Epidermal melanocyte (primary cell): ENCODE measurements at regions not wholly inside any gene's neighbourhood (a gene's known extent, or its start where the extent isn't known, plus 50 kb on each side); places are given as distances from the start of the nearest gene placed in this dataset.

ENCODE experiments used
- DNase-seq: peaks from one replicate; pipeline ENCODE4 v3.0.0; 2011; ENCODE audit warnings: low spot score; ENCODE audit not compliant: insufficient read length

DNA sequence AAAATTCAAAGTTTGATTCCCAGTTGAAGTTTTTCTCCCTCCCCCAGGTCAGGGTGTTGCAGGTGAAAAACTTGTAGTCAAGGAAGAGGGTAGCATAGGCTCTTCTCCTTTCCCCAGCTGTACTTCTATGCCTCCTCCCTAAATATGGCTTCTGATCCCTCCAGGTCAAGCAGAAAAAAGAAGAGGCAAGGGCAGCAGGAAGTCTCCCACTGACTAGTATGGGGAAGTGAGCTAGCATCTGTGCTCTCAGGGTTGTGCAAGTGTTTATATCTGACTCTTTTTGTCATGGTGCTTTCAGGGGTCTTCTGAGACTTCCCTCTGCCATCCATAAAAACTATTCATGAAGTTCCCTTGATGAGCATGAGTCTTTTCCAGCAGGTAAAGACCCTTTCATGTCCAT is 76.0 kb downstream of the ATPSCKMT start:
- no peak for DNase-seq

DNA sequence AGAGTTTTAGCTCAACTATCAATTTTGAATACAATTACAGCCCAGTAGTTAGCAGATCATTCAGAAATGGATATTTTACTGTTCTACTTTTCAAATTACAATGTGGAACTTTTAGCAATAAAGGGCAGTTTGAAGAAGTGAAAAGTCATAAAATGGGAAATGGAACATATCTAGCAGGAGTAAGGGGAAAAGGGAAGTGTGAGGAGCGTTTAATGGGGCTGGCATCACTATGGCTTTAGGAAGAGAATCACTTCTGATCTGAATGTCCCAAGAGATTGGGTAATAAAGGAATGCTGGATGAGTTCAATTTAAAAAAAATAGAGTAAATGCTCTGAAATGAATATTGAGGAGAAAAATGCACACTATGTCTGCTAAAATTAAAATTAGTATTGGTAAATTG is 77.4 kb downstream of the ATPSCKMT start:
- DNase-seq = no peak

DNA sequence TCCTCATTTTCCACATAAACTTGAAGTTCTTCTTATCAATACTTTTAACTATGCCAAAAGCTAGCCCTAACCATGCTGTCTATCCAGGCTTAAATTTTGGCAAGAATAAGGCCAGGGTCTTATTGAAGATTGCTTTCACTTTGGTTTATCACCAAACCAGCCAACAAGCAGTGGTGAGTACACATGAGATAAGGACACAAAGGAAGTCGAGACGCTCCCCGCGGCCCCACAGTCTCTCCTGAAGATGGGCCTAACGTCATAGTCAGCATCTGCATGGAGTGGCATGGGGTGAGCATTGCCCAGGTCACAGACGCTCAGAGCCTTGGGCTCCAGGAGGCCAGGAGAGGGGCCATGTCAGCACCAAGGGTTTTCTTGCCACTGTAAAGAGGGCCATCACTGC is 80.3 kb downstream of the ATPSCKMT start:
- no peak for DNase-seq

DNA sequence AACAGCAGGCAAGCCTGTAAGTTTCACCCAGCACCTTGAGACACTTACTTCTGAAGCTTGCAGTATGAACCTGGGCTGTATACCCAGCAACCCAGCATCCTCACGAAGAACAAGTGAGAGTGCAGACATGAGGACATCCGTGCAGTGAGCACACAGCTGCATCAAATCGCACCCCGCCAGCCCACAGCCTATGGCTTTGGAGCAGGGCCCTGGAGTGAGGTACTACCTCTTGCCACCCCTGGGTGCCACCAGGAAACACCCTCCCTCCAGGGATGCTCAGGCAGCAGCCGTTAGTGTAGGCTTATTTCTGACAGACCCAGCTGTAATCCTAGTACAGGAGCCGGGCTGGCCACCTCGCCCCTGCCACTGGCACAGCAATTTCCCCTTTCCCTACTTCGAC is 81.4 kb downstream of the ATPSCKMT start:
- no peak for DNase-seq

DNA sequence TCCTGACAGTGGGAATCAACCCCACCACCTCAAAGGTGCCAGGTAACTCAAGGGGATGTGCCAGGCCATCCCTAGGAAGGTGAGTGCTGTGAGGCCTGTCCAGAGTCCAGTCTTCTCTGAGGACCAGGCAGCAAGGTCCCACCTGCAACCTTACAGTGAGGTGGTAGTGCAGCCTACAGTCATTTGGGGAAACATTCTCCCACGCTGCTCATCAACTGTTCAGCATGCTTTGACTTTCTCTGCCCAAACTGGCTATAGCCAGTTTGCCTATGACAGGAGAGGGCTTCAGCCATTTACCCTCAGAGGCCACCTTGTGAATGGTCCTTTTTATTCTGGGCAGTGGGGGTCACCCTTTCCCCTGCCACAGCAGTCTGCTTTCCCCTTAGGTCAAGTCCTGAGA is 81.9 kb downstream of the ATPSCKMT start:
- DNase-seq = no peak

DNA sequence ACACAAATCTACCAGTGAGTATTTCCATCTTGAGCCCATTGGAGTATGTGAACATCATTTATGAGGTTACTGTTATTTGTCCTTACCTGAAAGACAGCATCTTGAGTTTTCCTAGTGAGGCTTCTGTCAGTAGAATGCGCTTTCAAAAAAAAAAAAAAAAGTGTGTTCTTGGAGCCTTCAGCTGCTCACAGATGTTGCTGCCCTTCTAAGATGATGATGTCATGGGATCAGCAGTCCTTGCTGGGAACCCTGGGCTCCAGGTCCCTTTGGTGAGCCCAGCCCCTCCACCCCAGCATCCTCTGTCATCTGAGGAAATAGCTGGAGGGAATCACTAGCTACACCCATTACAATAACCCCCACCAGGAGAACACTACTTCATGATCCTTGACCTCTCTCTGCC is 83.3 kb downstream of the ATPSCKMT start:
- no peak for DNase-seq

DNA sequence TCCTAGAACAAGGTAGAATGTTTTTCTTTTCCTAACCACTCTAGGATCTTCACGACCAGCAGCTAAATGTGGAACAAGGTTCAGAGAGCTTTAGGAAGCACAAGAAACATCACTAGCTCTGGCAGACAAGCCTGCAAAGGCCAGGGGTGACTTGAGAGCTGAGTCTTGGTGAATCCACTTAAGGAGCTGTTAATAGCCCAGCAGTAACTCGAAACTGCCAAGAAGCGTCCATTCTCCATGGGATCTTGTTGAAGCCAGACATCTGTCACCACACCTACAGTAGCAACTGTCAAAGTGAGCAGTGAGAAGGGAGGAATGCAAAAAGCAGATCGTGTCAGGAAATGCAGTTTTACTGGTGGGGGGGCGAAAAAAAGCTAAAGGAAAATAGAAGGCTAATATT is 87.2 kb downstream of the ATPSCKMT start:
- DNase-seq = no peak

DNA sequence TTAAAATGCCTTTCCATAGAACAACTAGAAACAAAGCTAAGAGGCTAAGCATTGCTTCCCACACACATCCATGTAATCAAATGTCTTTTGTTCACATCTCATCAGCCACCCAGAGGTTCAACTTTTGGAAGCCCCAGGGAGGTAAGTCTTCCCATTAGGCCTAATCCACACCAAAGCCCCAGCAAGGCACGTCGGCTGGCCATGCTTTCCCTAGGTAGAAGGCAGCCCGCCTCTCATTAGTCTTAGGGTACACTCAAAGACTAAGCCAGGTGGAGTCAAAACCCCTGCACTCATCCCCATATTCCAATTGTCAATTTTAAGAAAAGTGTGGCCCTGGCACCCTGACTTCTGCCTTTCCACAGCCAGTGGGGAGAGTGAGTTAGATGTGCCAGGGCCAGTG is 87.9 kb downstream of the ATPSCKMT start:
- DNase-seq = no peak

DNA sequence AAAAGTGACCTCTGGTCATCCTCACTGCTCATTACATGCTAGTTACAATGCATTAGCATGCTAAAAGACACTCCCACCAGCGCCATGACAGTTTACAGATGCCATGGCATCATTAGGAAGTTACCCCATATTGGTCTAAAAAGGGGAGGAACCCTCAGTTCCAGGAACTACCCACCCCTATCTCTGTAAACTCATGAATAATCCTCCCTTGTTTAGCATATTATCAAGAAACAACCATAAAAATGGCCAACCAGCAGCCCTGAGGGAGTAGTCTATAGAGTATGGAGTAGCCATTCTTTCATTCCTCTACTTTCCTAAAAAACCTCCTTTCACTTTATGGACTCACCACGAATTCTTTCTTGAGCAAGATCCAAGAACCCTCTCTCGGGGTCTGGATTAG is 89.4 kb downstream of the ATPSCKMT start:
- no peak for DNase-seq

DNA sequence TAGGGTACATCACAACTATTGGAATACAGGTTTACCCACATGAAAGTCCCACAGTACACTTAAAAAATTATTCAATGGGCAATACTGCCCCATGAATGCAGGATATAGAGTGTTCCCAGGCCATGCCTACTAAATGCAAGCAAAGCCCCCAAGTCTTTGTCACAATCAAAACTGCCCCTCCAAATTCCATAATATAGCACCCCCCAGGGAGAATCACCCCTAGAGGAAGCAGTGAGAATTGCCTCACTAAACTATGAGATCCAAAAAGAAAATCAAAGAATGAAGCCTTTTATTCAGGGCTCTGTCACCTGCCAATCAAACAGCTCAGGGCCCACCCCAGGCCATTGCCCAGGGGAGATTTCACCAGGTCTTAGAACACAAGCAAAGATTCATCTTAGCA is 90.8 kb downstream of the ATPSCKMT start:
- DNase-seq = no peak

DNA sequence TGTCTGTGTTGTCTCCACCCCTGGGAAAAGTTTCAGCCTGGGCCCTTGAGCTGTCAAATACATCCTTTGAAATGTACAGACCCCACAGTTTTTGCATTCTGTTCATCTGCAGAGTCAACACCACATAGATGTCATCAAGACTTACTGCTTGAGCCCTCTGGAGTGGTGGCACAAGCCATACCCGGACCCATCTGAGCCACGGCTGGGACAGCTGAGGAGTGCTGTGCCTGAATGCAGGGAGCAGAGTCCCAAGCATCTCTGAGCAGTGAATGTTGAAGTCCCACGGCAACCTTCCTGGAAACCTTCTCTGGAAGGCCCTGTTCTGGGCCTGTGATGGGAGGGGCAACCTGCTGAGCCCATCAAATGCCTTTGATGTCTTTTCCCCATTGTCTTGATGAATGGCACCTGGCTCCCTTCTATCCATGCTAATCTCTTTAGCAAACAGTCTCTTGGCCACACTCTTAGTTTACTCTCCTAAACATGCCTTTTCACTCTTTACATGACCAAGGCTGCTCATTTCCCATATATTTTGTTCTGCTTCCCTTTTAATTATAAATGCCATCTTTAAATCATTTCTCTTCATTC is 92.5 kb downstream of the ATPSCKMT start:
- no peak for DNase-seq

DNA sequence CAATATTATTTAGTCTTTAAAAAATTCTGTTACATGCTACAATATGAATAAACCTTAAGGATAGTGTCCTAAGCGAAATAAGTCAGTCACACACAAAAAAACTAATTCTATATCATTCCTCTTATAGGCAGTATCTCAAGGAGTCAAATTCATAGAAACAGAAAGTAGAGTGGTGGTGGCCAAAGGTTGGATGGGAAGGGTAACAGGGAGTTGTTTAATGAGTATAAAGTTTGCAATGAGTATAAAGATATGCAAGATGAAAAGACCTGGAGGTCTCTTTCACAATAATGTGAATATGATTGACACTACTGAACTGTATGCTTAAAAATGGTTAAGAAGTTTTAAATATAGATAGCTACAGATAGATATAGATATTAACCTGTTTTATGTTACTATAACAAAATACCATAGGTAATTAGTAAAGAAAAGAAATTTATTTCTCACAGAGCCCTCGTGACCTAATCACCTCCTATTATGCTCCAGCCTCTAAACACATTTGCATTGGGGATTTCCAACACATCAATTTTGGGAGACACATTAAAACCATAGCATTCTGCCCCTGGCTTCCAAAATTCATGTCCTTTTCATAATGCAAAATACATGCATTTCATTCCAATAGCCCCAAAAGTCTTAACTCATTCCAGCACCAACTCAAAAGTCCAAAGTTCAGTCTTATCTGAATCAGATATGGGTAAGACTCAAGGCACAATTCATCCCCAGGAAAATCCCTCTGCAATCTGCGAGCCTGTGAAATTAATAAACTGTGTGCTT is 93.6 kb downstream of the ATPSCKMT start:
- DNase-seq = no peak

DNA sequence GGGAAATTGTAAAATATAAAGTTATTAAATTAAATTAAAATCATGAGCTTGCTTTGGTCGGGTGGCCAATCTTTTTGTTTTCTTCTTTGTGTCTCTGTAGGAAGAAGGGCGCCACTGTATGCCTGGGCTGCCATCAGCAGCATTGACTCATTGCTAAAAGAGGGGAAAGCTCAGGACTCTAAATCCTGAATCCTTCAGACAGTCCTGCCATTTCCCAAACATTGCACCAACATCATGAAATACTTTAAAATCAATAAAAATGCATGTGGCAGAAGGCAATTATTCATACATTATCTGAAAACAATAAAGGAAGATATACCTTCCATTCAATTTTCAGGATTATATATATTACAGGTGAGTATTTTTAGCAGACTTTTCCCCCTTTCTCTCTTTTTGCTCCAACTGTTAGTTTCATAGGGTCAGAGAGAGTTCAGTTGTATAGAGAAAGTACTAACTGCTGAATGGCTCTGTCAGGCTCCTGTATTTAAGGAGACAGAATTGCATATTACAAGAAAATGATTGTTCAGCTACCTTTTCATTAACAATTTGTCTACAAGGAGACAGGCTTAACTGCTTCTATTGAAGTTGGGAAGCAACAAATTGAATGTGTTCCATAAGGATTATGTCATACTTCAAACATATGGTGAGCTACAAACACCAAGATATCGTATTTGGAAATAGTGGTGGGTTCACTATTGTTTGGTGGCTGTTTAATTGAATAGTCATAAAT is 95.7 kb downstream of the ATPSCKMT start:
- DNase-seq = no peak

DNA sequence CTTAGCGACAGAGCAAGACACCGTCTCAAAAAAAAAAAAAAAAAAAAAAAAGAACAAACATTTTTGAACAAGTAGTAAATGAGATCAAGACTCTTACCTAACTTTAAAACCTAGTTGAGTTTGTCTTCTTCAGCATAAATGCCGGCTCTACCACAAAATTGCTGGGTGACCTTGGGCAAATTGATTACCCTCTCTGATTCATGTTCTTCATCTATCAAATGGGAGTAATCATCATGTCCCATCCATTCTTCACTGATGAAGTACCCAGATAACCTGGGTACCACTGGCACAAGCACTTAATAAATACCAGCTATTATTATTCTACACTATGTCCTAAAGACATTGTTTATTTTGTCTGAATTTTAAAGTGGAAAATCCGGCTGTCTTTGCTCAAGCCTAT is 96.3 kb downstream of the ATPSCKMT start:
- no peak for DNase-seq

DNA sequence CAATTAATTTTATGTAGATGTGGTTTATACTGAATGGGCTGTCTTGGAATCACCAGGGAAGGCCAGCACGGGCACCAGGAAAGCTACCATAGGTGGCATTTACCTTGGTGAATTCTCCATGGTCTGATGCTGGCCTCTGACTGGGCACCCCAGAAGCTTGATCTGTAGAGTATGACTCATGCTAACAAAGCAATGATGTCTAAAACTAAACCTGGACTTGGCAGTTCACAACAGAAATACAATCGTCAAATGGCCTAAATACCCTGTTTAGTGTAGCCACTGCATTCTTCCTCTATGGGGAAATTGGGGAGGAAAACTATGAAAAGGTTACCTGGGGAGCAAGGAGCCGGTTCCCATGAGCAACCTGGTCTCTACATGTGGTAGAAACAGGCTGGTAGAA is 98.0 kb downstream of the ATPSCKMT start:
- DNase-seq = no peak

DNA sequence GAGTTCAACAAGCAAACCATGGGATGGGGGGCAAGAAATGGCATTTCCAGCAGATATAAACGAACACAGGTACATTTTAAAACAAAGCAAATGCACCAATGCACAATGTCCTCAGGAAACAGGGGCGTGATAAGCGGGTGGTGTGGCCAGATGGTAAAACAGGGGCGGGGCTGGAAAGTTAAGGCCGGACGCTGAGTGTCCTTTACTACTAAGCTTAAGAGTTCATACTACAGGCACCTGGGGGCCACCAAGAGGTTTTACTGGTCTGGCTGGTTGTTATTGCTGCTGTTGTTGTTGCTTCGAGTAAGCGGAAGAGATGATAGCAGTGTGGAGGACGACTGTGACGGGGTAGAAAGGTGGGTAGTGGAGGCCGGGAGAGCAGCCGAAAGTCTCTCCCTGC is 99.8 kb downstream of the ATPSCKMT start:
- DNase-seq = no peak

DNA sequence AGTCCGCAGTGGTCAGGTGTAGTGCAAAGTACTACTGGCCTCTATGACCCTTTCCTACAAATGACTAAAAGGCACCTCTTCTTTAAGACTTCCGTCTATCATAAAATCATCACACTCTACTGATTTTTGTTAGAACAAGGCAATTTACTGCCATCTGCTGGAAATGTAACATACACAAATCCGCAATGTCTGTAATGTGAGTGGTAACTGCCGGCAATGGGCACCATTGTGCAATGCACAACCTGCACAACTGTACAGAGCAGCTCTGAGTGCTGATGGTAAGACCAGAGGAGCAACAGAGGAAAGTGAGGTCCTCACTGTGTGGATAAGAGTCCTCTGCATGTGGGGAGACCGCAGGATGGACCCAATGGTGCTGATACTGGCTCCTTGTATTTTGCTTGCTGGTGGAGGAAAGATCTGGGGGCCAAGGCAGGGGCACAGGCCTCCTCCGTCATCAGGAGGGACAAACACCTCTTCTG is 103.7 kb downstream of the ATPSCKMT start:
- DNase-seq = no peak

DNA sequence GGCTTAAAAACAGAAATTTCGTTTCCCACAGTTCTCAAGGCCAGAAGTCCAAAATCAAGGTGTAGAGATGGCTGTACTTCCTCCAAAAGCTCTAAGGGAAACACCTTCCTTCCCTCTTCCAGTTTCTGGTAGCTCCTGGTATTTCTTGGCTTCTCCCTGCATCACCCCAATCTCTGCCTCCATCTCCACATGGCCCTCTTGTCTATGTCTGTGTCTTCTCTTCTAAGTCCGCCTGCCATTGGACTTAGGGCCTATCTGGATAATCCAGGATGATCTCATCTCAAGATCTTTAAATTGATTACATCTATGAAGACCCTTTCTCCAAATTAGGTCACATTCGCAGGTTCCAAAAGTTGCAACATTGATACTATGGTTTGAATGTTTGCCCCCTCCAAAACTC is 105.6 kb downstream of the ATPSCKMT start:
- DNase-seq = no peak

DNA sequence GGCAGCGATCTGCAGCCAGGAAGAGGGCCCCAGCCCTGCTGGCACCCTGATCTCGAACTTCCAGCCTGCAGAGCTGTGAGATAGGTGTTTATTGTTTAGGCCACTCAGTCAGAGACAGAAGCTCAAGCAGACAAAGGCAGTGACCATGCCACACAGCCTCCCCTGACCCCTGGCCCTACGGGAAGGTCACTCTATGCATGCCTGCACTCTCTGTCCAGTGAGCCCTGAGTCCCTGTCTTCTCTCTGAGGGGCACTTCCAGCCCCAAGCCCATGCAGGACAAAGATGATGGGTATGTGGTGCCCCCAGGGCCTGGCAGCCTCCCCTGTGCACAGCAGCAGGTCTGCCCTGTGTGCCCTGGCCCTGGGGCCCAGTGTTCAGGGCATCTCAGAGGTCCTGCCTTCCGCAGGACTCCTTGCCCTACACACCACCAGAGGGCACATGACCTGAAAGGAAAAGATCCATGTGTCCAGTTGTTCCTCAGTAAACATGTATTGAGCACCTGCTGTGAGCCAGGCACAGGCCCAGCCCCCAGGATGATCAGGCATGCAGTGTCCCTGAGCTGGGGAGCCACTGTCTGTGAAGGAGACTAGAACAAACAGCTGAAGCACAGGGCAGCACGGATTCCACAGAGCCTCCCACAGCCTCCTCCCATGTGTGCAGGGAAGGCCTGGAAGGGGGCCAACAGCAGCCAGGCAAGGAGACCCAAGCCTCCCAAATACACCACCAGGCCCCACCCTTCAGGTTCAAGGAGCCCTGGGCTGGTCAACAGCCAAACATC is 109.3 kb downstream of the ATPSCKMT start:
- no peak for DNase-seq

DNA sequence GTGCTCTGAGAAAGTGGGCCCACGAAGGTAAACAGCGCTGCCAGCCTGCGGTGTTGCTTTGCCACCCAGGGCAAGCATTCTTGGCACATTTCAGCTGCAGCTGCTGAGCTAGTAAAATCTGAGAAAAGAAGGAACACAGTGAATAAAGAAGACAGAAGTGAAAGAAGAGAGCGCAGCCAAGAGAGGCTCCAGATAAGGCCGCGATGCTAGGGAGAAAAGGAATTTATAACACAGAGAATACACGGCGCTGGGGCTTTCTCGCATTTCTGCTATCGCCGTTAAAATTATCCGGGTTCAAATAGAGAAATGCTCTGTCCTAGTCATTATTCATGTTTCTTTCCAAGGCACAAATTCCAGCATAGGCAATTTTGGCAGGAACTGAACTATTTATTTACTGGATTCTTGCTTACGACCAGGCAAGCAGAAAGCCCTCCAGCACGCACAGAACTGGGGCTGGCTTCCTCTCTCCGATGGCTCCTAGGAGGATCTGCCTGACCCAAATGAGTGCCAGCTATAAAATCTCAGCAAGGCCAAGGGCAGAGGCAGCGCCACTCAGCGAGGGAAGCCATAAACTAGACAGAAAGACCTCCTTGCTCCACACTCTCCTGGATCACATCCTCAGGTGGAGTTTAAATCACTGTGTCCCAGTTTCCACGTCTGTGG is 111.2 kb downstream of the ATPSCKMT start:
- DNase-seq = no peak

DNA sequence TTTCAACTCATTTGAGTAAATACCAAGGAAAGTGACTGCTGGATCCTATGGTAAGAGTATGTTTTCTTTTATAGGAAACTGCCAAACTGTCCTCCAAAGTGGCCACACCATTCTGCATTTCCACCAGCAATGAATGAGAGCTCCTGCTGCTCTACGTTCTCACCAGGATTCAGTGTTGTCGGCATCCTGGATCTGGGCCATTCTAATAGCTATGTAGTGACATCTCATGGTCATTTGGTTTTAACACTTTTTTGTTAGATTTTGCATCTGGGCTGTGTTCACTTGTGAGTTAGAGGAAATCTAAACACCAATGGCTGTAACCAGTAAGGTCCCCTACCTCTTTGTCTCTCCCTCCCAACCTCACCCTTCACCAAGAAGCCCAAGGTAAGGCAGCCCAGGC is 115.9 kb downstream of the ATPSCKMT start:
- no peak for DNase-seq
